ENCODE measurements at regions not wholly inside any gene's neighbourhood (a gene's known extent, or its start where the extent isn't known, plus 50 kb on each side); places are given as distances from the start of the nearest gene placed in this dataset.

- Histone ChIP-seq H3K36me3 (ENCODE audit: control insufficient read depth in 2 of 2, insufficient read depth in 2 of 2, low read length in 1 of 2) (no peaks in the 10 kb centered on the region), H4K20me1 (ENCODE audit: control insufficient read depth, insufficient read depth) (no peaks in the 10 kb centered on the region), H3K27me3 (replicated peaks in 1 of 2; ENCODE audit: control insufficient read depth in 2 of 2, insufficient read depth in 2 of 2, low read length in 1 of 2) (no peaks in the 10 kb centered on the region), H3K4me3 (no peak overlapping the region), H3K4me1 (ENCODE audit: control insufficient read depth, insufficient read depth, low read length) (no peaks in the 10 kb centered on the region), H2AFZ (ENCODE audit: control insufficient read depth, low read depth, low read length) (no peak overlapping the region), H3K9me3 (replicated peaks; ENCODE audit: control insufficient read depth, insufficient read depth, low read length) (no peaks in the 10 kb centered on the region), H3K79me2 (ENCODE audit: control insufficient read depth, insufficient read depth, low read length) (no peaks in the 10 kb centered on the region), H3K9ac (ENCODE audit: control insufficient read depth, insufficient read depth, low read length) (no peak overlapping the region), H3K27ac (ENCODE audit: control insufficient read depth, insufficient read depth) (no peak overlapping the region), H3K4me2 (ENCODE audit: control insufficient read depth, insufficient read depth) (no peak overlapping the region)
- TF ChIP-seq KAT2A (conservative IDR thresholded peaks at IDR 0.05; ENCODE audit: control insufficient read depth, low read depth, low read length): no peak
- TF ChIP-seq ZNF384 (IDR thresholded peaks at IDR 0.05; ENCODE audit: borderline replicate concordance, low read depth, low read length): no peak
- no peak for TF ChIP-seq RCOR1 (conservative IDR thresholded peaks at IDR 0.05; ENCODE audit: low read depth, low read length)
- no peak for TF ChIP-seq SMARCA5 (IDR thresholded peaks at IDR 0.05)
- TF ChIP-seq MTA2 (IDR thresholded peaks at IDR 0.05; ENCODE audit: low read depth): no peak
- TF ChIP-seq HSF1 (IDR thresholded peaks at IDR 0.05; ENCODE audit: low read depth, low read length): no peak
- TF ChIP-seq HCFC1 (IDR thresholded peaks at IDR 0.05; ENCODE audit: low read length): no peak
- no peak for TF ChIP-seq GABPA (IDR thresholded peaks at IDR 0.05; ENCODE audit: low read depth)
- TF ChIP-seq MEF2A (IDR thresholded peaks at IDR 0.05; ENCODE audit: insufficient read depth, low read depth, low read length): no peak
- no peak for TF ChIP-seq DPF2 (IDR thresholded peaks at IDR 0.05)
- no peak for TF ChIP-seq MAX (IDR thresholded peaks at IDR 0.05; ENCODE audit: low read depth, low read length)
- TF ChIP-seq PAX5 (IDR thresholded peaks at IDR 0.05; ENCODE audit: borderline replicate concordance, low read depth, low read length): no peak
- TF ChIP-seq CREM (IDR thresholded peaks at IDR 0.05; ENCODE audit: low read depth): no peak
- in situ Hi-C loops (cut with MboI): no loop called here
- WGBS (ENCODE audit: insufficient coverage, insufficient replicate concordance, low lambda C conversion rate, missing lambda C conversion rate): 48% methylated on average over 4 of the region's 4 CpGs
- DNase-seq (ENCODE audit: low read depth, low spot score) (no peak), FAIRE-seq (no peak), ATAC-seq (no peak)
- POLR2A ChIA-PET: no interaction called here
- RAD21 ChIA-PET (ENCODE audit: unreplicated experiment): no interaction called here
- SMC1A ChIA-PET (ENCODE audit: uncharacterized antibody, unreplicated experiment): interaction anchor here (1.5 kb wide), 1 partner anchor 21 kb away, joined by 3 read pairs; no protein-coding TSS in a partner anchor
- BruUV-seq (replicated peaks): no TSS peak
- CTCF ChIA-PET: no interaction called here
- intact Hi-C loops (cut with micrococcal nuclease; ENCODE audit: unreplicated experiment): no loop called here
Observed at GRCh38 chr4:136103616-136104015, 1428.7 kb downstream of the PCDH18 start.
